Right atrium auricular region (tissue), 2 donors: ENCODE measurements at regions not wholly inside any gene's neighbourhood (a gene's known extent, or its start where the extent isn't known, plus 50 kb on each side); places are given as distances from the start of the nearest gene placed in this dataset.
"Not testable (repeated sequence)": the region's sequence is repeated elsewhere in the genome, so short reads cannot be mapped to it uniquely, and the experiment has no call there.

Experiments
- DNase-seq: peaks from one replicate; pipeline ENCODE4 v3.0.0-alpha.2; 2019; ENCODE audit warnings: low spot score
- H3K27ac ChIP-seq, 2 donors: fragments of 200-600 bp; sonication (generic); 1 replicate in 1 of 2; 2 replicates in 1 of 2; pipeline ENCODE4 v1.5.1; 2016 to 2019
- H3K27me3 ChIP-seq, 2 donors: fragments of 200-600 bp; sonication (generic); one replicate each; pipeline versions ENCODE4 v1.5.1 to v1.6.0; 2017 to 2019
- H3K36me3 ChIP-seq: fragments of 200-600 bp; sonication (generic); one replicate; pipeline ENCODE4 v1.5.1; 2016
- H3K4me1 ChIP-seq, 2 donors: fragments of 200-600 bp; sonication (generic); one replicate each; pipeline versions ENCODE4 v1.5.1 to v1.6.0; 2017 to 2019
- H3K4me3 ChIP-seq, 2 donors: fragments of 200-600 bp; sonication (generic); 1 replicate in 1 of 2; 2 replicates in 1 of 2; pipeline ENCODE4 v1.5.1; 2017 to 2019; ENCODE audit warnings: mild to moderate bottlenecking in 1 of 2, moderate library complexity in 1 of 2
- H3K9me3 ChIP-seq, 2 donors: fragments of 200-600 bp; sonication (generic); one replicate each; pipeline ENCODE4 v1.5.1; 2019
- TF ChIP-seq, protein P1 (sequence below), 2 donors: fragments of 200-600 bp; sonication (generic); IDR thresholded peaks; one replicate each; pipeline ENCODE4 v1.5.1; 2019; ENCODE audit warnings: antibody characterized with exemption in 2 of 2

DNA sequence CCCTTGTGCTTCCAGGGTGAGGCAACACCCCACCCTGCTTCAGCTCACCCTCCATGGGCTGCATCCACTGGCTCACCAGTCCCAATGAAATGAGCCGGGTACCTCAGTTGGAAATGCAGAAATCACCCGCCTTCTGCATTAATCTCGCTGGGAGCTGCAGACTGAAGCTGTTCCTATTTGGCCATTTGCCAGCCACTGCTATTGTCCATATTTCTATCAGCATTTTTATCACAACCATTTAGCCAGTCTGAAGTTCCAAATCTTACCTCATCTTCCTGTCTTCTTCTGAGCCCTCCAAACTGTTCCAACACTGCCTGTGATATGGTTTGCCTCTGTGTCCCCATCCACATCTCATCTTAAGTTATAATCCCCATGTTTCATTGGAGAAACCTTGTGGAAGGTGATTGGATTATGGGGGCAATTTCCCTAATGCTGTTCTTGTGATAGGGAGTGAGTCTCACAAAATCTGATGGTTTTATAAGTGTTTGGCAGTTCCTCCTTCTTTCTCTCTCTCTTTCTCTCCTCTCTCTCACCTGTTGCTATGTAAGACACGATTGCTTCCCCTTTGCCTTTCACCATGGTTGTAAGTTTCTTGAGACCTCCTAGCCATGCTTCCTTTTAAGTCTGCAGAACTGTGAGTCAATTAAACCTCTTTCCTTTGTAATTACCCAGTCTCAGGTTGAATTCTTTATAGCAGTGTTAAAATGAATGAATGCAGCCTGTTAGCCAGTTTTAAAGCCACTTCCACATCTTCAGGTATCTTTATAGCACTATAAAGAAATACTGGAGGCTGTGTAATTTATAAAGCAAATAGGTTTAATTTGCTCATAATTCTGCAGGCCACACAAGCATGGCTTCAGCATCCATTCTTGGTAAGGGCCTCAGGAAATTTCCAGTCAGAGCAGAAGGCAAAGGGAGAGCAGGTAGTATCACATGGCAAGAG, 203.5 kb downstream of the FCRL5 start:
- no peaks in the 10 kb centered on the region for H3K4me1 ChIP-seq
- TF ChIP-seq, protein P1, sequence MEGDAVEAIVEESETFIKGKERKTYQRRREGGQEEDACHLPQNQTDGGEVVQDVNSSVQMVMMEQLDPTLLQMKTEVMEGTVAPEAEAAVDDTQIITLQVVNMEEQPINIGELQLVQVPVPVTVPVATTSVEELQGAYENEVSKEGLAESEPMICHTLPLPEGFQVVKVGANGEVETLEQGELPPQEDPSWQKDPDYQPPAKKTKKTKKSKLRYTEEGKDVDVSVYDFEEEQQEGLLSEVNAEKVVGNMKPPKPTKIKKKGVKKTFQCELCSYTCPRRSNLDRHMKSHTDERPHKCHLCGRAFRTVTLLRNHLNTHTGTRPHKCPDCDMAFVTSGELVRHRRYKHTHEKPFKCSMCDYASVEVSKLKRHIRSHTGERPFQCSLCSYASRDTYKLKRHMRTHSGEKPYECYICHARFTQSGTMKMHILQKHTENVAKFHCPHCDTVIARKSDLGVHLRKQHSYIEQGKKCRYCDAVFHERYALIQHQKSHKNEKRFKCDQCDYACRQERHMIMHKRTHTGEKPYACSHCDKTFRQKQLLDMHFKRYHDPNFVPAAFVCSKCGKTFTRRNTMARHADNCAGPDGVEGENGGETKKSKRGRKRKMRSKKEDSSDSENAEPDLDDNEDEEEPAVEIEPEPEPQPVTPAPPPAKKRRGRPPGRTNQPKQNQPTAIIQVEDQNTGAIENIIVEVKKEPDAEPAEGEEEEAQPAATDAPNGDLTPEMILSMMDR (IDR thresholded peaks at IDR 0.05): no peak

DNA sequence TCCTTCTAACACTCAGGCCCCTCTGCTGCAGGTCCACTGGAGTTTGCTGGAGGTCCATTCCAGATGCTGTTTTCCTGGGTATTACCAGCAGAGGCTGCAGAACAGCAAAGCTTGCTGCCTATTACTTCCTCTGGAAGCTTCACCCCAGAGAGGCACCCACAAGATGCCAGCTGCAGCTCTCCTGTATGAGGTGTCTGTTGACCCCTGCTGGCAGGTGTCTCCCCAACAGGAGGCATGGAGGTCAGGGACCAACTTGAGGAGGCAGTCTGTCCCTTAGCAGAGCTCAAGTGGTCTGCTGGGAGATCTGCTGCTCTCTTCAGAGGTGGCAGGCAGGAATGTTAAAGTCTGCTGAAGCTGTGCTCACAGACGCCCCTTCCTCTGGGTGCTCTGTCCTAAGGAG, 204.8 kb downstream of the FCRL5 start:
- no peak for DNase-seq
- H3K27ac ChIP-seq: no peak overlapping the region
- TF ChIP-seq, protein P1 (IDR thresholded peaks at IDR 0.05): no peak
- no peaks in the 10 kb centered on the region for H3K4me1 ChIP-seq
- no peaks in the 10 kb centered on the region for H3K27me3 ChIP-seq
- H3K9me3 ChIP-seq: peaks cover 0 to 4% of the 10 kb centered on the region in 2 donors
- H3K4me3 ChIP-seq: no peak overlapping the region
- no peaks in the 10 kb centered on the region for H3K36me3 ChIP-seq

More for the DNA sequence above, 203.5 kb downstream of the FCRL5 start:
- Histone ChIP-seq H3K27me3 (no peaks in the 10 kb centered on the region), H3K4me3 (no peak overlapping the region), H3K9me3 (peaks cover 0 to 4% of the 10 kb centered on the region in 2 donors), H3K27ac (no peak overlapping the region), H3K36me3 (no peaks in the 10 kb centered on the region)
- DNase-seq: no peak

DNA sequence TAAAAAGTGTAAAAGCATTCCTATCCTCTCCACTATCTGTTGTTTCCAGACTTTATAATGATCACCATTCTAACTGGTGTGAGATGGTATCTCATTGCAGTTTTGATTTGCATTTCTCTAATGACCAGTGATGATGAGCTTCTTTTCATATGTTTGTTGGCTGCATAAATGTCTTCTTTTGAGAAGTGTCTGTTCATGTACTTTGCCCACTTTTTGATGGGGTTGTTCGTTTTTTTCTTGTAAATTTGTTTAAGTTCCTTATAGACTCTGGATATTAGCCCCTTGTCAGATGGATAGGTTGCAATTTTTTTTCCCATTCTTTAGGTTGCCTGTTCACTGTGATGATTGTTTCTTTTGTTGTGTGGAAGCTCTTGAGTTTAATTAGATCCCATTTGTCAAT, 199.6 kb upstream of the ETV3 start:
- not testable (repeated sequence) for H3K36me3 ChIP-seq, H3K4me1 ChIP-seq, DNase-seq, H3K4me3 ChIP-seq, H3K9me3 ChIP-seq, H3K27me3 ChIP-seq, H3K27ac ChIP-seq

DNA sequence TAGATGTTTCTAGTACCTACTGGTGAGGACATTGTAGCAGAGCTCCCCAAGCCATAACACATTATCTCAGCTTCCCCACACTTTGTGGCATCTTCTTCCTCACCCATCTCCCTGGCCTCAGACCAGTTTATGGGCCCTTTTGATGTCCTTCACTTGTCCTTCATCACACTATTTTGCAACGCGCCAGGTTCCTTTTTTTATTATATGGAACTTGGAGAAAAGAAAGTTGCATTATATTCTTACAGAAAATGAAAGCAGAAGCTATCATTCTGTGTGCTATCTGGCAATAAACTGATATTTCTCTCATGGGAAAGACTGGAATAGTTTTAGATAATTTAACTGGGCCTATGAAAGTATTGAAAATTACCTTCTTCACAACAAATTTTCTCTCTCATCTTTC, 196.9 kb upstream of the ETV3 start:
- TF ChIP-seq, protein P1 (IDR thresholded peaks at IDR 0.05): no peak
- H3K27ac ChIP-seq: no peak overlapping the region
- H3K36me3 ChIP-seq: no peaks in the 10 kb centered on the region
- H3K27me3 ChIP-seq: no peaks in the 10 kb centered on the region
- H3K4me3 ChIP-seq: no peak overlapping the region
- DNase-seq: no peak
- no peaks in the 10 kb centered on the region for H3K4me1 ChIP-seq
- H3K9me3 ChIP-seq: no peaks in the 10 kb centered on the region

DNA sequence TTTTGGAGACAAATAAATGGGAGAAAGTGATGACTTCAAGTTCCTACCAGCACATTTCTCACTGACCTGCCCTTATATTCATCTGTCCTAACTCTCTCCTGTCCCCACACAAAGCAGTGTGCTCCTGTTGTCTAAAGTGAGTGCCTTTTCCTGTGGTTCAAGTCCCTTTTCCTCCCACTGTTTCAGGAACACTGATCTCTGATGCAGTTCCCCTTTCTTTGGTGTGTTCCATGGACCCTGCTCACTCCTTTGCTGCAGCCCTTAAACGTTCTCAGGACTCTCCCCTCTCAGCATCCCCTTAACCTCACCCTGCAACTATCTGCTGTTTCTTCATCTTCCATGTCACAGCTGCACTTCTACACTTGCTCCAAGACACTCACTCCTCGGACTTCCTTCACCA, 195.8 kb upstream of the ETV3 start:
- H3K4me1 ChIP-seq: no peaks in the 10 kb centered on the region
- no peak overlapping the region for H3K27ac ChIP-seq
- H3K9me3 ChIP-seq: no peaks in the 10 kb centered on the region
- H3K36me3 ChIP-seq: no peaks in the 10 kb centered on the region
- no peaks in the 10 kb centered on the region for H3K27me3 ChIP-seq
- H3K4me3 ChIP-seq: no peak overlapping the region
- DNase-seq: no peak
- TF ChIP-seq, protein P1 (IDR thresholded peaks at IDR 0.05): no peak

DNA sequence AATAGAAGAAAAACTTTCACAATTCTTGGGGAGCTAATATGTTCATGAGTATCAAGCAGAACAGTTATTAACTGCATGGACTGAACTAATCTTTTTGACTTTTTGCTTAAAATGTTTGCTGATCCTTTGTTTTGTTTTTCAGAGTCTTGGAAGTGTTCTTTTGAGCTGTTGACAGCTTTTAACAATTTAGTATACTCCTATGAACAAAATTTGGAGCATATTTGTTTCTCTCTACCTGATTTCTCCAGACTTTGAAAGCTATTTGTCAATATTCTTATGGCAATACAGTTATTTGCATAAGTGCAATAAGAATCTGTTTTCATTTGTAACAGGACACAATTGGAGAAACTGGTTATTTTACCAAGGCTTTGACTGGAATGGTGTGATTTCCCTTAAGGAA, 192.0 kb upstream of the ETV3 start:
- H3K4me3 ChIP-seq, H3K27ac ChIP-seq, H3K36me3 ChIP-seq, H3K9me3 ChIP-seq, H3K27me3 ChIP-seq, H3K4me1 ChIP-seq, DNase-seq: not testable (repeated sequence)

DNA sequence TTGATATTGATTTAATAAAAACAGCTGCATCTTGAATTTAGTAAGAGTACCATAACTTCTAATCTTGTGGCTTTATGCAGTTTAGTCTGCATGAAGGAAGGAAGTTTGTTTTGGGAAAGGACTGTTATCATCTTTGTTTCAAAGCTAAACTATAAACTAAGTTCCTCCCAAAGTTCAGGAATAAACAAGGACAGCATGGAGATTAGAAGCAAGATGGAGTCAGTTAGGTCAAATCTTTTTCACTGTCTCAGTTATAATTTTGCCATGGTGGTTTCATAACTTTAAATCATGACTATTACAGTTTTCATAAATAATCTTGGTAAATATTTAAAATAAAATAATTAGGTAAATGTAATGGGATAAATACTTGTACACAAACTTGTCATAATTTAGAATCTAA, 189.9 kb upstream of the ETV3 start:
- not testable (repeated sequence) for H3K4me3 ChIP-seq, DNase-seq, H3K36me3 ChIP-seq, H3K27me3 ChIP-seq, H3K9me3 ChIP-seq, H3K4me1 ChIP-seq, H3K27ac ChIP-seq
